ENCODE measurements at regions not wholly inside any gene's neighbourhood (a gene's known extent, or its start where the extent isn't known, plus 50 kb on each side); places are given as distances from the start of the nearest gene placed in this dataset.
A peak's percentile ranks its signal among the peaks of the same experiment; 100 is the strongest.

DNA sequence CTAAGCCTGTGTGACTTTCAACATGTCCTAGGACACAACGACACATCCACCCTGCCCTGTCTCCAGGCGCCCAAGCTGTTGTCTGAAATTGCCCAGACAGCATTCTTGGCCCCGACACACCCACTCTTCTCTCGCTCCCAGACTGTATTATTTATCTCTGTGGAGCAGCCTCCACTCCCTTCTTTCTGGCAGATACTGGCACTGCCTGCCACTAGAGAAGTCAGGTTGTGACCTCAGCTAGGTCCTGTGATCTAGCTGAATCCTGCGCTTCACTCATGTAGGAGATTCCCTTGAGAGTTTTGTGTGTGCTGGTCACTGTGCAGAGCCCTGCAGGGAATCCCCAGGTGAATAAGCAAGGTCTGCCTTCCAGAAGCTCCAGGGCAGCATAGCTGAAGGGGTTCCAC is 77.1 kb upstream of the TNP1 start:
- Histone ChIP-seq H3K36me3 (no peaks in the 10 kb centered on the region), H3K9me3 (no peaks in the 10 kb centered on the region), H3K27ac (no peak overlapping the region), H3K4me1 (peaks cover 0 to 13% (median 3%) of the 10 kb centered on the region in 4 donors), H3K27me3 (no peaks in the 10 kb centered on the region), H3K4me3 (no peak overlapping the region)
- peak in 1 of 2 donors; percentile 54 for DNase-seq
- TF ChIP-seq, protein P1, sequence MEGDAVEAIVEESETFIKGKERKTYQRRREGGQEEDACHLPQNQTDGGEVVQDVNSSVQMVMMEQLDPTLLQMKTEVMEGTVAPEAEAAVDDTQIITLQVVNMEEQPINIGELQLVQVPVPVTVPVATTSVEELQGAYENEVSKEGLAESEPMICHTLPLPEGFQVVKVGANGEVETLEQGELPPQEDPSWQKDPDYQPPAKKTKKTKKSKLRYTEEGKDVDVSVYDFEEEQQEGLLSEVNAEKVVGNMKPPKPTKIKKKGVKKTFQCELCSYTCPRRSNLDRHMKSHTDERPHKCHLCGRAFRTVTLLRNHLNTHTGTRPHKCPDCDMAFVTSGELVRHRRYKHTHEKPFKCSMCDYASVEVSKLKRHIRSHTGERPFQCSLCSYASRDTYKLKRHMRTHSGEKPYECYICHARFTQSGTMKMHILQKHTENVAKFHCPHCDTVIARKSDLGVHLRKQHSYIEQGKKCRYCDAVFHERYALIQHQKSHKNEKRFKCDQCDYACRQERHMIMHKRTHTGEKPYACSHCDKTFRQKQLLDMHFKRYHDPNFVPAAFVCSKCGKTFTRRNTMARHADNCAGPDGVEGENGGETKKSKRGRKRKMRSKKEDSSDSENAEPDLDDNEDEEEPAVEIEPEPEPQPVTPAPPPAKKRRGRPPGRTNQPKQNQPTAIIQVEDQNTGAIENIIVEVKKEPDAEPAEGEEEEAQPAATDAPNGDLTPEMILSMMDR (IDR thresholded peaks at IDR 0.05), result no peak
- TF ChIP-seq POLR2A (IDR thresholded peaks at IDR 0.05) (no peak), POLR2AphosphoS5 (IDR thresholded peaks at IDR 0.05) (no peak), EP300 (IDR thresholded peaks at IDR 0.05) (no peak)
- 35 to 52% (median 38%) methylated on average over 5 of the region's 5 CpGs for WGBS, 5 donors
- intact Hi-C loops (cut with DNase I; ENCODE audit: low total_unique reads), result no loop called here

DNA sequence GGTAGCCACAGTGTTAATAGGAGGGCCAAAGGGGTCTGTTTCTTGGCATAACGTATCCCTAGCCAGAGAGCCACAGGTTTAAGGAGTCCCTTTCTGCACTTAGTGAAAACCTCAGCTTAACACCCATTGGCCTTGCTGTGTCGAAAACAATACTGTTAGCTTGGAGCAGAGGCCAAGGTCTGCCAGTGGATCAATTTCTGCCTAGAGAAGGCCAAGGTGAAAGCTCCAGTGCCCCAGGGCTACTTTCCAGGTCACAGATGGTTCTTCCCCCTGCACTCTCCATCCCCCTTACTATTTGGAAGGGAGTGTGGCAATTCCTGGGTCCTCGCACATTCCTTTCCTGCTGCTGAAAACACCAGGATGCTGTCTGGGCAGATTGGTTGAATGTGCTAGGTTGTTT is 74.8 kb upstream of the TNP1 start:
- 89 to 97% (median 90%) methylated on average over 3 of the region's 3 CpGs for WGBS, 5 donors
- Histone ChIP-seq H3K9me3 (no peaks in the 10 kb centered on the region), H3K4me3 (no peak overlapping the region), H3K27ac (no peak overlapping the region), H3K36me3 (no peaks in the 10 kb centered on the region), H3K4me1 (peaks cover 0 to 13% (median 3%) of the 10 kb centered on the region in 4 donors), H3K27me3 (no peaks in the 10 kb centered on the region)
- intact Hi-C loops (cut with DNase I; ENCODE audit: low total_unique reads), result no loop called here
- DNase-seq, result no peak
- TF ChIP-seq POLR2AphosphoS5 (IDR thresholded peaks at IDR 0.05), result no peak
- TF ChIP-seq POLR2A (IDR thresholded peaks at IDR 0.05), result no peak
- TF ChIP-seq EP300 (IDR thresholded peaks at IDR 0.05), result no peak
- TF ChIP-seq, protein P1 (IDR thresholded peaks at IDR 0.05), result no peak

DNA sequence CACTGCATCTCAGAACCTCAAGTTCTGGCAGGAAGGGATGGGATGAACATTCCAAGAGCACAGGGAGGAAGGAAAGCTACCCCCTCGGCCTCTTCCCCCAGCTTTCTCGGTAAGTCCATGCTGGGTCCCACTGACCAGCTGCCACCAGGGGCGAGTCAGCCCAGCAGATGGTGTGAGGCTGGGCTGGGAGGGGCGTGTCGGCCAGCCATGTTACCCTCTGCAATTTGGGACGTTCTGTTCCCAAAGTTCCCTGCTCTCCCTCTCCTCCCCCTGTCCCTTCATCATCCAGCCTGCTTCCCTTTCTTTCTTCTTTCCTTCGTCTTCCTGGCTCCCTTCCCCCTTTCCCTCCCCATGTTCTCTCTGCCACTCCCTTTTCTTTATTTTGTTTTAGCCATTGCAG is 74.3 kb upstream of the TNP1 start:
- H3K4me3 ChIP-seq, result no peak overlapping the region
- whole genome bisulfite sequencing, 5 donors, result 74 to 85% (median 81%) methylated on average over 5 to 7 of the region's 7 CpGs
- H3K4me1 ChIP-seq, result peaks cover 0 to 13% (median 3%) of the 10 kb centered on the region in 4 donors
- DNase-seq, result no peak
- H3K36me3 ChIP-seq, result no peaks in the 10 kb centered on the region
- no peaks in the 10 kb centered on the region for H3K9me3 ChIP-seq
- H3K27me3 ChIP-seq, result no peaks in the 10 kb centered on the region
- TF ChIP-seq POLR2AphosphoS5 (IDR thresholded peaks at IDR 0.05), result no peak
- TF ChIP-seq, protein P1 (IDR thresholded peaks at IDR 0.05), result no peak
- no peak for TF ChIP-seq EP300 (IDR thresholded peaks at IDR 0.05)
- no peak for TF ChIP-seq POLR2A (IDR thresholded peaks at IDR 0.05)
- intact Hi-C loops (cut with DNase I; ENCODE audit: low total_unique reads), result no loop called here
- no peak overlapping the region for H3K27ac ChIP-seq

DNA sequence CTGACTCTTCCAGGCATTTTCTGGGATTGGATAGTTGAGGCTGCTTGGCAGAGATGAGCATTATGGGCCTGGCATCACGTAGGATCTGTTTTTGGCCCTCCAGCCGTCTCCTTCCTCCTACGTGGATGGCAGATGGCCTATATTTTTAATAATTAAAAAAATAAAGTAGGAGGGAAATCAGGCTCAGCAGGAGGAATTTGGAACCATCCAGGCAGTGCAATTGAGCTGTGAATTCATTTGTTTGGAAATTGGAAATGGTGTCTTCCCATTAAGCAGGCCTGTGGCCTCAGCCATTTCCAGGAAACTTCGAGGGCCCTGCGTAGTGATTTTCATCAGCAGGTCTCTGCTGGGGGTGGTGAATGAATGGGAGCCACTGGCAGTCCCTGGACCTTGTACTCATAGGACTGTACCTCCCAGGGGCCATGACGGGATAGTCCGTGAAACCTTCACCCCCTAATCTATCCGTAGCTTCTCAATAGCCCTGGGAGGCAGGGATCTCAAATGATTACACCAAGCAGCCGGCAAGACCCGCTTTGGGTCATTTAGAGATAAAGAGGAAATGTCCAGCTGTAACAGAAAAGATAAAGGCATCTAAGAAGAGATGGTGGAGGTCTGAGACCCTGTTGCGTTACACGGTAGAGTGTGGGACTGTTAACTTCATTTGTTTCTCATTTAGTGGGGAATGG is 73.1 kb upstream of the TNP1 start:
- Histone ChIP-seq H3K27me3 (no peaks in the 10 kb centered on the region), H3K27ac (no peak overlapping the region), H3K9me3 (no peaks in the 10 kb centered on the region), H3K36me3 (no peaks in the 10 kb centered on the region), H3K4me1 (peaks cover 0 to 13% (median 3%) of the 10 kb centered on the region in 4 donors), H3K4me3 (no peak overlapping the region)
- no peak for TF ChIP-seq EP300 (IDR thresholded peaks at IDR 0.05)
- 79 to 92% (median 88%) methylated on average over 12 of the region's 12 CpGs for WGBS, 5 donors
- intact Hi-C loops (cut with DNase I; ENCODE audit: low total_unique reads), result no loop called here
- DNase-seq, result no peak
